Esophagus muscularis mucosa (tissue), 4 donors: ENCODE measurements at regions not wholly inside any gene's neighbourhood (a gene's known extent, or its start where the extent isn't known, plus 50 kb on each side); places are given as distances from the start of the nearest gene placed in this dataset.

Source experiments
- EP300 ChIP-seq: sonication (generic); formaldehyde crosslinking; IDR thresholded peaks from one replicate; pipeline ENCODE4 v1.6.1; 2017; ENCODE audit warnings: antibody characterized with exemption
- POLR2A ChIP-seq: fragments of 450-650 bp; IDR thresholded peaks from one replicate; pipeline ENCODE4 v1.6.1; 2017; ENCODE audit warnings: antibody characterized with exemption, moderate library complexity, mild to moderate bottlenecking, low read depth
- POLR2AphosphoS5 ChIP-seq, 2 donors: sonication (generic); formaldehyde crosslinking; IDR thresholded peaks; one replicate each; pipeline ENCODE4 v1.6.1; 2017; ENCODE audit warnings: antibody characterized with exemption in 2 of 2
- TF ChIP-seq, protein P1 (sequence below), 3 experiments: fragments of 200-600 bp in 2 of 3; fragments of 450-650 bp in 1 of 3; sonication (generic) in 2 of 3; IDR thresholded peaks; one replicate each; pipeline ENCODE4 v1.5.1; 2017 to 2019; ENCODE audit warnings: antibody characterized with exemption in 3 of 3, mild to moderate bottlenecking in 2 of 3, moderate library complexity in 1 of 3

DNA sequence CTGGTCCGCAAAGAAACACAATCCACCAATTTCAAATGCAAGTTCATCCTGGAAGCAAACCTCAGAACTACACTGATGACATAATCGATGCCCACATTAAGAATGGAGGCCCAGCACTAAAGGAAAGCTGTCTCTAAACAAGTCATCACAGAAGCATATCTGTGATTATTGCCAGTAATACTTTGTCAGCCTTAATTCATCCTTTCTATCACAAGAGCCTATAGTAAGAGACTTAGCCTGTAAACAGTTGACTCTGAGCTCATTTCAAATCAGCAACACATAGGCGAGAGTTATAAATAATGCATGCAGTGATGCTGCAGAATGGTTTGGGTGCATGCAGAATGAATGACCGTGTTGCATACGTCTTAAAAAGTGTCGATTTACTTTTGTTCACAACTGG lies 105.9 kb upstream of the ZFP42 start:
- TF ChIP-seq, protein P1, sequence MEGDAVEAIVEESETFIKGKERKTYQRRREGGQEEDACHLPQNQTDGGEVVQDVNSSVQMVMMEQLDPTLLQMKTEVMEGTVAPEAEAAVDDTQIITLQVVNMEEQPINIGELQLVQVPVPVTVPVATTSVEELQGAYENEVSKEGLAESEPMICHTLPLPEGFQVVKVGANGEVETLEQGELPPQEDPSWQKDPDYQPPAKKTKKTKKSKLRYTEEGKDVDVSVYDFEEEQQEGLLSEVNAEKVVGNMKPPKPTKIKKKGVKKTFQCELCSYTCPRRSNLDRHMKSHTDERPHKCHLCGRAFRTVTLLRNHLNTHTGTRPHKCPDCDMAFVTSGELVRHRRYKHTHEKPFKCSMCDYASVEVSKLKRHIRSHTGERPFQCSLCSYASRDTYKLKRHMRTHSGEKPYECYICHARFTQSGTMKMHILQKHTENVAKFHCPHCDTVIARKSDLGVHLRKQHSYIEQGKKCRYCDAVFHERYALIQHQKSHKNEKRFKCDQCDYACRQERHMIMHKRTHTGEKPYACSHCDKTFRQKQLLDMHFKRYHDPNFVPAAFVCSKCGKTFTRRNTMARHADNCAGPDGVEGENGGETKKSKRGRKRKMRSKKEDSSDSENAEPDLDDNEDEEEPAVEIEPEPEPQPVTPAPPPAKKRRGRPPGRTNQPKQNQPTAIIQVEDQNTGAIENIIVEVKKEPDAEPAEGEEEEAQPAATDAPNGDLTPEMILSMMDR (IDR thresholded peaks at IDR 0.05) = no peak
- no peak for TF ChIP-seq POLR2A
- TF ChIP-seq POLR2AphosphoS5 (IDR thresholded peaks at IDR 0.05) = no peak
- TF ChIP-seq EP300 = no peak
